ENCODE measurements at regions not wholly inside any gene's neighbourhood (a gene's known extent, or its start where the extent isn't known, plus 50 kb on each side); places are given as distances from the start of the nearest gene placed in this dataset.

- 88% methylated on average over 4 of the region's 6 CpGs for WGBS (ENCODE audit: insufficient coverage)
- Mint-ChIP-seq H3K27ac (no peak overlapping the region), H3K27me3 (no peaks in the 10 kb centered on the region), H3K4me1 (no peaks in the 10 kb centered on the region), H3K4me3 (no peak overlapping the region), H3K9me3 (ENCODE audit: insufficient read depth) (no peaks in the 10 kb centered on the region)
- Histone ChIP-seq H3K79me2 (ENCODE audit: control insufficient read depth, insufficient read depth, low read length) (no peaks in the 10 kb centered on the region), H3K27me3 (replicated peaks in 1 of 4; ENCODE audit: control extremely low read depth in 1 of 4, control insufficient read depth in 3 of 4, insufficient read depth in 4 of 4, low read length in 3 of 4) (no peaks in the 10 kb centered on the region), H3K4me3 (ENCODE audit: control extremely low read depth in 1 of 5, extremely low read depth in 1 of 5, insufficient read depth in 1 of 5, low read depth in 2 of 5, low read length in 4 of 5) (no peak overlapping the region), H3K9ac (ENCODE audit: low read length) (no peak overlapping the region), H3K27ac (ENCODE audit: low read length in 2 of 2) (no peak overlapping the region), H4K20me1 (ENCODE audit: control insufficient read depth, insufficient read depth, low read length, poor library complexity, severe bottlenecking) (no peaks in the 10 kb centered on the region), H2AFZ (ENCODE audit: insufficient read depth, low read depth, low read length, poor library complexity, severe bottlenecking) (no peak overlapping the region), H3K36me3 (replicated peaks in 1 of 2; ENCODE audit: control extremely low read depth in 1 of 2, control insufficient read depth in 1 of 2, extremely low read depth in 1 of 2, insufficient read depth in 2 of 2, low read length in 1 of 2) (no peaks in the 10 kb centered on the region), H3K9me3 (ENCODE audit: control extremely low read depth in 1 of 3, control insufficient read depth in 2 of 3, insufficient read depth in 1 of 3, low read length in 2 of 3) (no peaks in the 10 kb centered on the region), H3K4me1 (ENCODE audit: control insufficient read depth in 2 of 2, insufficient read depth in 2 of 2, low read length in 2 of 2) (no peaks in the 10 kb centered on the region), H3K4me2 (replicated peaks; ENCODE audit: low read depth, low read length, poor library complexity, severe bottlenecking) (no peak overlapping the region)
- DNase-seq (no peak), ATAC-seq (ENCODE audit: low read depth) (no peak)
- CTCF ChIA-PET: no interaction called here
- POLR2A ChIA-PET: no interaction called here
- no peak for TF ChIP-seq CTCF (IDR thresholded peaks at IDR 0.05)
- TF ChIP-seq EZH2 (IDR thresholded peaks at IDR 0.05; ENCODE audit: borderline replicate concordance, insufficient read depth, low read depth, low read length, poor library complexity, severe bottlenecking): no peak
- intact Hi-C loops (cut with micrococcal nuclease): no loop called here
Measured at GRCh38 chr5:121182788-121183490, 668.7 kb upstream of the FTMT start.

- H3K4me2 ChIP-seq (replicated peaks; ENCODE audit: low read depth, low read length, poor library complexity, severe bottlenecking): no peak overlapping the region
- H3K9me3 Mint-ChIP-seq (ENCODE audit: insufficient read depth): peaks cover 2% of the 10 kb centered on the region
- no peak for TF ChIP-seq EZH2 (IDR thresholded peaks at IDR 0.05; ENCODE audit: borderline replicate concordance, insufficient read depth, low read depth, low read length, poor library complexity, severe bottlenecking)
- TF ChIP-seq CTCF (IDR thresholded peaks at IDR 0.05): no peak
- no peaks in the 10 kb centered on the region for H3K79me2 ChIP-seq (ENCODE audit: control insufficient read depth, insufficient read depth, low read length)
- H3K9me3 ChIP-seq (ENCODE audit: control extremely low read depth in 1 of 3, control insufficient read depth in 2 of 3, insufficient read depth in 1 of 3, low read length in 2 of 3): no peaks in the 10 kb centered on the region
- no CpG with 5 or more reads among the region's 3 CpGs for WGBS (ENCODE audit: insufficient coverage)
- no peaks in the 10 kb centered on the region for H3K36me3 ChIP-seq (replicated peaks in 1 of 2; ENCODE audit: control extremely low read depth in 1 of 2, control insufficient read depth in 1 of 2, extremely low read depth in 1 of 2, insufficient read depth in 2 of 2, low read length in 1 of 2)
- H2AFZ ChIP-seq (ENCODE audit: insufficient read depth, low read depth, low read length, poor library complexity, severe bottlenecking): no peak overlapping the region
- no peaks in the 10 kb centered on the region for H3K27me3 Mint-ChIP-seq
- H3K27ac Mint-ChIP-seq: no peak overlapping the region
- POLR2A ChIA-PET: no interaction called here
- intact Hi-C loops (cut with micrococcal nuclease): no loop called here
- H3K4me1 Mint-ChIP-seq: no peaks in the 10 kb centered on the region
- ATAC-seq (ENCODE audit: low read depth): no peak
- CTCF ChIA-PET: no interaction called here
- no peaks in the 10 kb centered on the region for H3K4me1 ChIP-seq (ENCODE audit: control insufficient read depth in 2 of 2, insufficient read depth in 2 of 2, low read length in 2 of 2)
- H3K27me3 ChIP-seq (replicated peaks in 1 of 4; ENCODE audit: control extremely low read depth in 1 of 4, control insufficient read depth in 3 of 4, insufficient read depth in 4 of 4, low read length in 3 of 4): no peaks in the 10 kb centered on the region
- no peak overlapping the region for H3K27ac ChIP-seq (ENCODE audit: low read length in 2 of 2)
- H4K20me1 ChIP-seq (ENCODE audit: control insufficient read depth, insufficient read depth, low read length, poor library complexity, severe bottlenecking): no peaks in the 10 kb centered on the region
- H3K9ac ChIP-seq (ENCODE audit: low read length): no peak overlapping the region
- no peak overlapping the region for H3K4me3 Mint-ChIP-seq
- H3K4me3 ChIP-seq (ENCODE audit: control extremely low read depth in 1 of 5, extremely low read depth in 1 of 5, insufficient read depth in 1 of 5, low read depth in 2 of 5, low read length in 4 of 5): no peak overlapping the region
- DNase-seq: no peak
Measured at GRCh38 chr5:121188849-121189248, 662.8 kb upstream of the FTMT start.

All from B cell (primary cell).